ENCODE measurements at regions not wholly inside any gene's neighbourhood (a gene's known extent, or its start where the extent isn't known, plus 50 kb on each side); places are given as distances from the start of the nearest gene placed in this dataset.
A peak's percentile ranks its signal among the peaks of the same experiment; 100 is the strongest.

DNA sequence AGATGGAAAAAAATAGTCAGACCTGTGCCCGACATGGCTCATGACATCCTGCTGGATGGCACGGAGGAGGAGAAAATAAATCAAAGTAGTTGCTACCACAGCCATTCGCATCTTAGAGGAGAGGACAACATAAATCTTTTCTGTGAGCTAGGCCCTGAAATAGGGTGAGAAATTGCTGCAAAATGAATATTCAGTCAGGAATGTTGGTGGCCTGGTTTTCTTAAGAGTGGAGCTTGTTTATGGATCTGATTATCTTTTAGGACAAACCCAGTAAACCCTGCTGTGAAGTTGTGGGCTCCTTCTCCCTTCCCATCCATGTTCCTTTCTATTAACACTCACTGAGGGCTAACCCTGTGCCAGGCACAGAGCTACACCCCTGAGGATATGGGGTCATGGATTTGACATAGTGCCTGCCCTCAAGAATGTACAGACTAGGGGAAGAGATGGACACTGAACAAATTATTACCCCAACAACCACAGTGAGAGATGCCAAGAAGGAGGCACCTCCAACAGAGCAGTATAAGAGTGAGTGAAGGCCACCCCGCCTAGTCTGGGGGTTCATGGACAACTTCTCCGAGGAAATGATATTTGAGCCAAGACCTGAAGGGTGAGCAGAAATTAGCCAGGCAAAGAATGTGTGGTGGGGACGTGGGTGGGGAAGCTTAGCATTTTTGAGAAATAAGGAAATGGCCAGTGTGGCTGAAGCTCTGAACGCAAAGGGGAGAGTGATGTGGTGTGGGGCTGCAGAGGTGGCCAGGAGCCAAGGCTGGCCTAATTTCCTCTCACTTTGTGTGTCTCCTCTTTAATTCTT, 68.9 kb upstream of the ARL8B start:
- no peak for DNase-seq
- 89% methylated on average over 6 of the region's 7 CpGs for WGBS (ENCODE audit: insufficient coverage)
- no peak for ATAC-seq (ENCODE audit: low read depth)
- Histone ChIP-seq H3K36me3 (replicated peaks in 1 of 2; ENCODE audit: control extremely low read depth in 1 of 2, control insufficient read depth in 1 of 2, extremely low read depth in 1 of 2, insufficient read depth in 2 of 2, low read length in 1 of 2) (no peaks in the 10 kb centered on the region), H3K27ac (ENCODE audit: low read length in 2 of 2) (no peak overlapping the region), H3K4me1 (ENCODE audit: control insufficient read depth in 2 of 2, insufficient read depth in 2 of 2, low read length in 2 of 2) (peaks cover 37 to 44% of the 10 kb centered on the region in 2 donors), H3K4me2 (replicated peaks; ENCODE audit: low read depth, low read length, poor library complexity, severe bottlenecking) (no peak overlapping the region), H3K79me2 (ENCODE audit: control insufficient read depth, insufficient read depth, low read length) (no peaks in the 10 kb centered on the region), H3K4me3 (ENCODE audit: control extremely low read depth in 1 of 5, extremely low read depth in 1 of 5, insufficient read depth in 1 of 5, low read depth in 2 of 5, low read length in 4 of 5) (no peak overlapping the region), H3K9me3 (ENCODE audit: control extremely low read depth in 1 of 3, control insufficient read depth in 2 of 3, insufficient read depth in 1 of 3, low read length in 2 of 3) (peaks cover 0 to under 1% (median 0%) of the 10 kb centered on the region in 3 donors), H2AFZ (ENCODE audit: insufficient read depth, low read depth, low read length, poor library complexity, severe bottlenecking) (no peak overlapping the region), H3K27me3 (replicated peaks in 1 of 4; ENCODE audit: control extremely low read depth in 1 of 4, control insufficient read depth in 3 of 4, insufficient read depth in 4 of 4, low read length in 3 of 4) (no peaks in the 10 kb centered on the region), H4K20me1 (ENCODE audit: control insufficient read depth, insufficient read depth, low read length, poor library complexity, severe bottlenecking) (no peaks in the 10 kb centered on the region), H3K9ac (ENCODE audit: low read length) (no peak overlapping the region)
- ChIA-PET POLR2A (interaction anchor here (0.6 to 0.7 kb wide), 3 partner anchors 64 to 245 kb away, joined by 3 to 9 read pairs (median 6); no protein-coding TSS in a partner anchor), CTCF (interaction anchor here (0.7 to 15.0 kb wide), 5 partner anchors 10 to 339 kb away, joined by 3 to 391 read pairs (median 5); no protein-coding TSS in a partner anchor)
- Mint-ChIP-seq H3K27me3 (no peaks in the 10 kb centered on the region), H3K4me3 (no peak overlapping the region), H3K4me1 (peaks cover 36% of the 10 kb centered on the region), H3K9me3 (ENCODE audit: insufficient read depth) (peaks cover 2% of the 10 kb centered on the region), H3K27ac (peak overlapping the region; percentile 2)
- no peak for TF ChIP-seq EZH2 (IDR thresholded peaks at IDR 0.05; ENCODE audit: borderline replicate concordance, insufficient read depth, low read depth, low read length, poor library complexity, severe bottlenecking)
- TF ChIP-seq, protein P1, sequence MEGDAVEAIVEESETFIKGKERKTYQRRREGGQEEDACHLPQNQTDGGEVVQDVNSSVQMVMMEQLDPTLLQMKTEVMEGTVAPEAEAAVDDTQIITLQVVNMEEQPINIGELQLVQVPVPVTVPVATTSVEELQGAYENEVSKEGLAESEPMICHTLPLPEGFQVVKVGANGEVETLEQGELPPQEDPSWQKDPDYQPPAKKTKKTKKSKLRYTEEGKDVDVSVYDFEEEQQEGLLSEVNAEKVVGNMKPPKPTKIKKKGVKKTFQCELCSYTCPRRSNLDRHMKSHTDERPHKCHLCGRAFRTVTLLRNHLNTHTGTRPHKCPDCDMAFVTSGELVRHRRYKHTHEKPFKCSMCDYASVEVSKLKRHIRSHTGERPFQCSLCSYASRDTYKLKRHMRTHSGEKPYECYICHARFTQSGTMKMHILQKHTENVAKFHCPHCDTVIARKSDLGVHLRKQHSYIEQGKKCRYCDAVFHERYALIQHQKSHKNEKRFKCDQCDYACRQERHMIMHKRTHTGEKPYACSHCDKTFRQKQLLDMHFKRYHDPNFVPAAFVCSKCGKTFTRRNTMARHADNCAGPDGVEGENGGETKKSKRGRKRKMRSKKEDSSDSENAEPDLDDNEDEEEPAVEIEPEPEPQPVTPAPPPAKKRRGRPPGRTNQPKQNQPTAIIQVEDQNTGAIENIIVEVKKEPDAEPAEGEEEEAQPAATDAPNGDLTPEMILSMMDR (IDR thresholded peaks at IDR 0.05), result no peak
- intact Hi-C loops (cut with micrococcal nuclease), result no loop called here

DNA sequence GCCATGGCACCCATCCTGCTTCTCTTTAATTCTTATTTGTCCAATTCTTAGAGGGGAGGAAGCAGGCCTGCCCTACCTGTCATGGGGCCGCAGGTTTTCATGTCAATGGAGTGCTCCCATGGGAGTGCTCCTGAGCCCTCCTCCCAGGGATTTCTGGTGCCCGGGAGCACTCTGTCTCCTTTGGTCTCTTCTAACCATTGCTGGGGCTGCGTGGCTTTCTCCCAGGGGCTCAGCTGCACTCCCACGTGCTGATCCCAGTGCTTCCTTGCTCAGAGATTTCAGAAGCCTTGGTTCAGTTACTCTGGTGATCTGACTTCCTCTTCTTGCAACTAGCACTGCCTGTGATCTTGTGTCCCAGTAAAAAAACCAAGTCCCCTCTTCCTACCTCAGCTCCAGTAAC, 68.0 kb upstream of the ARL8B start:
- Mint-ChIP-seq H3K4me1 (peaks cover 36% of the 10 kb centered on the region), H3K27ac (peak overlapping the region; percentile 37), H3K9me3 (ENCODE audit: insufficient read depth) (no peaks in the 10 kb centered on the region), H3K27me3 (no peaks in the 10 kb centered on the region), H3K4me3 (no peak overlapping the region)
- no peaks in the 10 kb centered on the region for H3K79me2 ChIP-seq (ENCODE audit: control insufficient read depth, insufficient read depth, low read length)
- H3K27me3 ChIP-seq (replicated peaks in 1 of 4; ENCODE audit: control extremely low read depth in 1 of 4, control insufficient read depth in 3 of 4, insufficient read depth in 4 of 4, low read length in 3 of 4), result no peaks in the 10 kb centered on the region
- CTCF ChIA-PET, result interaction anchor here (0.8 to 15.0 kb wide), 5 partner anchors 11 to 340 kb away, joined by 3 to 391 read pairs (median 5); no protein-coding TSS in a partner anchor
- no peaks in the 10 kb centered on the region for H3K9me3 ChIP-seq (ENCODE audit: control extremely low read depth in 1 of 3, control insufficient read depth in 2 of 3, insufficient read depth in 1 of 3, low read length in 2 of 3)
- intact Hi-C loops (cut with micrococcal nuclease), result no loop called here
- H3K4me2 ChIP-seq (replicated peaks; ENCODE audit: low read depth, low read length, poor library complexity, severe bottlenecking), result no peak overlapping the region
- ATAC-seq (ENCODE audit: low read depth) (no peak), DNase-seq (peak; percentile 26)
- POLR2A ChIA-PET, result interaction anchor here (0.6 kb wide), 2 partner anchors 65 to 244 kb away, joined by 3 to 9 read pairs; no protein-coding TSS in a partner anchor
- H3K9ac ChIP-seq (ENCODE audit: low read length), result no peak overlapping the region
- TF ChIP-seq, protein P1 (IDR thresholded peaks at IDR 0.05), result no peak
- no peak for TF ChIP-seq EZH2 (IDR thresholded peaks at IDR 0.05; ENCODE audit: borderline replicate concordance, insufficient read depth, low read depth, low read length, poor library complexity, severe bottlenecking)
- no peaks in the 10 kb centered on the region for H4K20me1 ChIP-seq (ENCODE audit: control insufficient read depth, insufficient read depth, low read length, poor library complexity, severe bottlenecking)
- no peak overlapping the region for H2AFZ ChIP-seq (ENCODE audit: insufficient read depth, low read depth, low read length, poor library complexity, severe bottlenecking)
- WGBS (ENCODE audit: insufficient coverage), result 65% methylated on average over 4 of the region's 4 CpGs
- peaks cover 37 to 44% of the 10 kb centered on the region in 2 donors for H3K4me1 ChIP-seq (ENCODE audit: control insufficient read depth in 2 of 2, insufficient read depth in 2 of 2, low read length in 2 of 2)
- H3K4me3 ChIP-seq (ENCODE audit: control extremely low read depth in 1 of 5, extremely low read depth in 1 of 5, insufficient read depth in 1 of 5, low read depth in 2 of 5, low read length in 4 of 5), result no peak overlapping the region
- no peaks in the 10 kb centered on the region for H3K36me3 ChIP-seq (replicated peaks in 1 of 2; ENCODE audit: control extremely low read depth in 1 of 2, control insufficient read depth in 1 of 2, extremely low read depth in 1 of 2, insufficient read depth in 2 of 2, low read length in 1 of 2)
- no peak overlapping the region for H3K27ac ChIP-seq (ENCODE audit: low read length in 2 of 2)
